Ramos (cell line): ENCODE measurements at regions not wholly inside any gene's neighbourhood (a gene's known extent, or its start where the extent isn't known, plus 50 kb on each side); places are given as distances from the start of the nearest gene placed in this dataset.

ENCODE experiments used
- in situ Hi-C: fragments of 300-500 bp; cut with MboI; formaldehyde crosslinking; loops from one replicate; pipeline ENCODE4 v1.14.3; 2022; ENCODE audit warnings: low sequenced_read_pairs; ENCODE audit not compliant: unreplicated experiment

GRCh38 chr3:188046561-188047211 lies 107.3 kb upstream of the LPP start:
- in situ Hi-C loops = no loop called here

- in situ Hi-C loops = no loop called here
These were observed 106.4 kb upstream of the LPP start for GRCh38 chr3:188047536-188047935.

- in situ Hi-C loops = no loop called here
These were observed 104.1 kb upstream of the LPP start for GRCh38 chr3:188049606-188050530.

GRCh38 chr3:188051801-188052168 lies 102.2 kb upstream of the LPP start:
- in situ Hi-C loops = no loop called here

- in situ Hi-C loops = no loop called here
These were observed 101.6 kb upstream of the LPP start for GRCh38 chr3:188052169-188053035.

- in situ Hi-C loops = no loop called here
These were observed 101.0 kb upstream of the LPP start for GRCh38 chr3:188053036-188053340.

GRCh38 chr3:188053710-188054380 lies 100.1 kb upstream of the LPP start:
- in situ Hi-C loops = no loop called here

- in situ Hi-C loops = no loop called here
These were observed 99.4 kb upstream of the LPP start for GRCh38 chr3:188054541-188054940.

GRCh38 chr3:188055388-188055787 lies 98.6 kb upstream of the LPP start:
- in situ Hi-C loops = no loop called here

GRCh38 chr3:188057124-188057523 lies 96.8 kb upstream of the LPP start:
- in situ Hi-C loops = no loop called here

GRCh38 chr3:188058569-188059184 lies 95.3 kb upstream of the LPP start:
- in situ Hi-C loops = no loop called here

- in situ Hi-C loops = no loop called here
These were observed 94.6 kb upstream of the LPP start for GRCh38 chr3:188059351-188059750.

GRCh38 chr3:188060264-188060835 lies 93.6 kb upstream of the LPP start:
- in situ Hi-C loops = no loop called here

- in situ Hi-C loops = no loop called here
These were observed 93.0 kb upstream of the LPP start for GRCh38 chr3:188060840-188061544.

GRCh38 chr3:188062216-188062615 lies 91.7 kb upstream of the LPP start:
- in situ Hi-C loops = no loop called here

GRCh38 chr3:188064831-188065493 lies 89.0 kb upstream of the LPP start:
- in situ Hi-C loops = no loop called here

GRCh38 chr3:188066141-188066540 lies 87.8 kb upstream of the LPP start:
- in situ Hi-C loops = no loop called here

GRCh38 chr3:188067932-188068331 lies 86.0 kb upstream of the LPP start:
- in situ Hi-C loops = no loop called here

- in situ Hi-C loops = no loop called here
These were observed 85.6 kb upstream of the LPP start for GRCh38 chr3:188068342-188068741.
